Putamen (tissue), 1 donor: ENCODE measurements at regions not wholly inside any gene's neighbourhood (a gene's known extent, or its start where the extent isn't known, plus 50 kb on each side); places are given as distances from the start of the nearest gene placed in this dataset.

Experiments
- DNase-seq: peaks from one replicate; pipeline ENCODE4 v3.0.0-alpha.2; 2016; ENCODE audit warnings: low spot score

DNA sequence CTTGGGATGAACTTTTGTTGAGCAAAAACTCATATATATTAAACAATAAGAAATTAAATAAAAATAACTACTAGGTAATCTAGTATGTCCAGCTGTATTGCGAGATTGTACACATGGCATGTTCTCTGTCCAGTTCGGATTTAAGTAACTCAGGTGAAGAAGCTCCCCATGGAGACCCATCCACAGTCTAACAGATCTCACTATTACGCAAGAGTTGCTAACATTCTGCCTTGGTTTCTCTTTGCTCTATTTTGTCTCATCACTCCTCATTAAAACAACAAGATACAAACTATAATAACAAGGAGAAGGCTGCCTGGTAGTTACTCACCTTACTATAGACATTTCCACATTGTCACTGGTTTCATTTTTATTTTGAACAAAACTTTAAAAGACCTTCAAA, 1372.3 kb upstream of the CELF2 start:
- no peak for DNase-seq

GRCh38 chr10:9645928-9646600, 1371.6 kb upstream of the CELF2 start:
- no peak for DNase-seq

GRCh38 chr10:9654261-9654660, 1363.4 kb upstream of the CELF2 start:
- DNase-seq: no peak

DNA sequence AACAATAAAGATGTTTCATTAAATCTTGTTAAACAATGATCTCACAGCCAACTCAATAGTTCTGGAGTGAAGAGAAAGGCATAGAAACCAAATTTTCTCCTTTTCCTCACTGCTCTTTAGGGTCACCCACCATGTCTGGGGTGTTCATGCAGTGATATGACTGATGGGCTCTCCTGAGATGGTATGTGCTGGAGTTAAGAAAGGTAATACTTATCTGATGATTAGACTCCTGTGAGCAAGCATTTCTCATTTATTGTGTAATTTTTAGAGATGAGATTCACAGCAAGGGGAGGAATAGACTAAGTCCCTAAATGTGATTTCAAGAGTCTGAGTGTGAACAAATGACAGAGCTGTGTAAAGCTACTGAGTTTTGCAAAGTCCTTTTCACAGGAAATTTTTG, 1361.3 kb upstream of the CELF2 start:
- no peak for DNase-seq

DNA sequence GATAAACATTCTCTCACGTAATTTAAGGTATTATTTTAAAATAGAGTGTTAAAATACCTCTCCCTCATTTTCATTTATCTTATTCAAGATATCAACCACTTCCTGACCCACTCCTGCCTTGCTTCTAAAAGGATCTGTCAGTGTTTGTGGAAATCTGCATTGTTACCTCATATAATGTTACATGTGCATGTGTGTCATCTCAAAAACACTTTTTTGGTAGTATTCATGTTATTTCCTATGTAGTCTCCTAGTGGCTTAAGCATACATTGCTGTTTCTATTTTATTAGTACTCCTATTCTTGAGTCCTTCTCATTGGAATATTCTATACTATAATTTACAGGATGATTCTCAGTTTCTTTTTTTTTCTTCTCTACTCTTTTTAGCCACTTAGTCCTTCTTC, 1360.7 kb upstream of the CELF2 start:
- no peak for DNase-seq

DNA sequence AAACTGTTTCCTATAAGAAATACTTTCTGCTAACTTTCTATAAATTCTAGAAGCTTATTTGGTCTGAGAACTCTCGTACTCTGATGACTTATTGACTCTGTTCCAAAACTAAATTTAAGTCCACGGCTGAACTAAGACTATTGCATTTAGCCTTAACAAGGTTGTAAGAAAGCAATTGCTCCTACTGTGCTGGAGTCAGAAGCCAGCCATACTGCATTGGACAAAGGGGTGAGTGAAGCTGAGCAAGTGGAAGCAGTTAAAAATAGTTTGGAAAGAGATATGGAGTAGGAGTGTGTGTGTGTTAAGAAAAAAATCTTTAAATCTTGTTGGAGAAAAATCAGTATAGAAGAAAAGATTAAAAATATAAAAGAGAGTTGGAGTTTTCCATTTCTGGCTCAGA, 1360.1 kb upstream of the CELF2 start:
- DNase-seq: no peak

DNA sequence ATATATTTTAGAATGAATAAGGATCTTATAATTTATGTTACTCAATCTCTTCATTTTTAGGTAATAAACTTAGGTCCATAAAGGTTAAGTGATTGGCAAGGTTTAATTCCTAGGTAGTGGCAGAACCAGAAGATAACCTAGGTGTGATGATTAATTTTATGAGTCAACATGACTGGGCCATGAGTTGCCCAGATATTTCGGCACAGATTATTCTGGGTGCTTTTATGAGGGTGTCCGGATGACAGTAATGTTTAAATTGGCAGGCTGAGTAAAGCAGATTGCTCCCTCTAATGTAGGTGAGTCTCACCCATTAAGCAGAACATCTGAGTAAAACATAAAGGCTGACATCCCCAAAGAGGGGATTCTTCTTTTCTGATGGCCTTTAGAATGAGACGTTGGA, 1349.3 kb upstream of the CELF2 start:
- DNase-seq: no peak

DNA sequence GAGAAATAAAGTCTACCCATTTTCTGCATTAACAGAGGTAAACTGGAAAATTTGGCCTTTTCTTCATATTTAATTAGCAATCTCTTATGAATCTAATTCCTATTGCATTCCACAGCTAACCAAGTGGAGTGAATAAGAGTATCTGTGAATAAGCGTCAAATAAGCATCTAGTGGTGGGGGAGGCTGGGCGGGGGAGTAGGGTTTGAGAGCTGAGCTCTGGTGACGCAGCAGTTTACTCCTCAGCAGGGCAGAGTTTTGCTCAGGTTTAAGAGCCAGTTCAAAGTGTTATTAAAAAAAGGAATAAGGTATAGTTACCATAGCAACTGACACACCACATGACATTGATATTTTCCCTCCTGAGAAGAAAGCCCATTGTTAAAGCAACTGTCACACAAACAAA, 1346.8 kb upstream of the CELF2 start:
- peak; percentile 42 for DNase-seq

- DNase-seq: no peak
Measured at GRCh38 chr10:9681655-9682054, 1336.0 kb upstream of the CELF2 start.

- no peak for DNase-seq
Measured at GRCh38 chr10:9682802-9683201, 1334.9 kb upstream of the CELF2 start.

GRCh38 chr10:9684186-9684585, 1333.5 kb upstream of the CELF2 start:
- no peak for DNase-seq

DNA sequence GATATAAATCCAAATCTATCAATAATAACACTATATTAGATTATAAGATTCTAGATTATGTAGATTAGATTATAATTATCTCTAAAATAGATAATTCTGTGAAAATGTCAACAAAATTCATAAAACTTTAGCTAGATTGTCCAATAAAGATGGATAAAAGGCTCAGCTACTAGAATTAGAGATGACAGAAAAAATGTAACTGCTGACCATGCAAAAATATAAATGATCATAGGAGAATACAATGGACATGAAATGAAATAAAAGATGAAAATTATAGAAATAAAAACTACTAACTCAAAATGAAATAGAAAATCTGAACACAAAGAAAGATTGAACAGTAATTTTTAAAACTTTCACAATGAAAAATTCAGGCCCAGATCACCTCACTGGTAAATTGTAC, 1332.1 kb upstream of the CELF2 start:
- no peak for DNase-seq

GRCh38 chr10:9688711-9689110, 1329.0 kb upstream of the CELF2 start:
- no peak for DNase-seq

DNA sequence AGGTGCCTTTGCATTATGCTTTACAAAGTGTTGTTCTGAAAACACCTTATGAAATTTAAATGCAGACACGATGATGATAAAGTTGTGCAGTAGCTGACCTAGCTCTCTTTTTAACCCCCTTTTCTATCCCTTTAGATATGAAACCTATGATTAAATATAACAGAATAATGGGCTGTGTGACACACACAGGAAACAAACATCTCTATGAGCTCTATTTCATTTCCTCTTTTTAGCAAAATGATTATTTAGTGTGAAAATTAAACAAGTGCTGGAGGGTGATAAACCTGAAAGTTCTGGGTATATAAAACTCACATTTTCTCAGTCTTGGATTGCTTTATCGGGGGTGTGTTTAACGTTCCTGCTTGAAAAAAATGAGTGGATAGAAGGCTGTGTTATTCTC, 1310.5 kb upstream of the CELF2 start:
- DNase-seq: no peak

DNA sequence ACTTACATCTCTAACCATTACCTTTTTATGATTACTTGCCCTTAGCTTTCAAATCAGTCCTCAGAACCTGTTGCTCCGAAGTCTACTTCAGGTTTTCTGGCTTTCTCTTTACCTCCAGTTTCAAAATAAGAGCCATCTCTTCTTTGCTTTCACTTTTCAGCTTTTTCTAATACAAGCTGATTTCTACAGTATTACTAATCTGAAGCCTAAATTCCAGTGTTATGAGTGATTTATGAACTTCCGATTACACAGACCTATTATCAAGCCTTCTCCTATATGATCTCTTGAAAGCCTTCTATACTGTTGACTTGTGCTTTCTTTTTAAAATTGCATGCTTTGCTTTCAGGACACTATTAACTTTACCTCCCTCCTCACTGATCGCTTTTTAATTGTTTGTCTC, 1307.8 kb upstream of the CELF2 start:
- DNase-seq: no peak

- DNase-seq: no peak
Measured at GRCh38 chr10:9712393-9712792, 1305.3 kb upstream of the CELF2 start.

DNA sequence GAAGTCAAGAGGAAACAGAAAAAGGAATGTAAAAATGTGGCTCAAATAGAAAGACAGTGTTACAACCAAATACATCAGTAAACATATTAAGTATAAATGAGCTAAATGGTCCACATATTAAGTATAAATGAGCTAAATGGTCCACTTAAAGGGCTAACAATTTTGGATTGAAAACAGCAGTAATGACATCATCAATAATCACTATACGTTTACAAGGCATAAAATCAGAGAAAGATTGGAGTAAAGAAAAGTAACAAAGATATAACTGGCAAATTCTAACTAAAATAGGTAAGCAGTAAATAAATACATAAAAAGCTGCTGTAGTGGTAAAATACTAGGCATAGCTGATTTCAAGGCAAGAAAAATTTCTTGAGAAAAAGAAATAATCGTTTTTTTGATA, 1298.4 kb upstream of the CELF2 start:
- DNase-seq: no peak

DNA sequence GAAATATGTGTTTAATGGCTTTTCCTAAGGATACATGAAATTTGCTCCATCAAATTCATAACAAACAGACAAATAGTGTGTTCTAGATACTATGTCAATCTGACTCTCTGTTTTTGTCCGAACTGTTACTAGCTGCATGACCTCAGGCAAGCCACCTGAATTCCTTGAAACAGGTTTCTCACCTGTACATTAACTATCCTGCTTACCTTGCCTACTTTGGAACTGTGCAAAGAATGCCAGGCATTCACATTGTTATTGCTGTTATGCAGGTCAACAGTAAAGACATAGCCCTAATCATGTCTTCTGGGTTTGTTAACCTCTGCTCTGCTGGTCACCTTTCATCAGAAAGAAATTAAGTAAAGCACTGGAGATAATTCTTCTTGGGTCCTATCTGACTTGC, 1283.9 kb upstream of the CELF2 start:
- DNase-seq: no peak

DNA sequence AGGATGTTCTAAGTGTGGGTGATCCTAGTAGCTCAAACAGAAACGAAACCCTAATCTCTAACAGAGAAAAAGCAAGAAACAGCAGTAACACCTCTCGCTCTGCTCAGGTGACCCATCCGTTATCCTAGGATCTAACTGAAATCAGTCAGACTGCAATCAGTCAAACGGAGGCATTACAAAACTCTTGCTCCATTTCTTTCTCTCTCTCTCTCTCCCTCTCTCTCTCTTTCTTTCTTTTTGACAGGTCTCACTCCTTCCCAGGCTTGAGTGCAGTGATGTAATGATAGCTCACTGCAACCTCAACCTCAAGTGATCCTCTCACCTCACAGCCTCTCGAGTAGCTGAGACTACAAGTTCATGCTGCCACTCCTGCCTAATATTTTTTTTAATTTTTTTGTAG, 1283.5 kb upstream of the CELF2 start:
- no peak for DNase-seq

DNA sequence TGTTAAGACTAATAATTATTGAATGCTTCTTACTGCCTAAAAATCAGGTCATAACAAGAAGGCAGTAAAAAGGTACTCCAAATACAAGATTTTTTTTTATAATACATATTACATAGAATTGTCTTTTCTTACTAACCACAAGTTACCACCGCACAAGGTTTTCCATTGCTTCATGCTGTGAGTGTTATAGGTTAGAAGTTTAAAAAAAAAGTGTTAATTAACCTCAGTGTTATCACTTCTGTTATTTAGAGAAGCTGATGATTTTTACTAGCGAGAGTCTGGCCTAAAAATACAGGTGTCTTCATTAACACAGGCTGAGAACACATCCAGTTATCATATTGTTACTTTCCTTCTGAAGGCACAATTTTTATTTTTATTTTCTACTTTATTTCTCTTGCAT, 1281.9 kb upstream of the CELF2 start:
- no peak for DNase-seq

- DNase-seq: no peak
Measured at GRCh38 chr10:9743639-9744038, 1274.0 kb upstream of the CELF2 start.

- DNase-seq: no peak
Measured at GRCh38 chr10:9745158-9745557, 1272.5 kb upstream of the CELF2 start.

DNA sequence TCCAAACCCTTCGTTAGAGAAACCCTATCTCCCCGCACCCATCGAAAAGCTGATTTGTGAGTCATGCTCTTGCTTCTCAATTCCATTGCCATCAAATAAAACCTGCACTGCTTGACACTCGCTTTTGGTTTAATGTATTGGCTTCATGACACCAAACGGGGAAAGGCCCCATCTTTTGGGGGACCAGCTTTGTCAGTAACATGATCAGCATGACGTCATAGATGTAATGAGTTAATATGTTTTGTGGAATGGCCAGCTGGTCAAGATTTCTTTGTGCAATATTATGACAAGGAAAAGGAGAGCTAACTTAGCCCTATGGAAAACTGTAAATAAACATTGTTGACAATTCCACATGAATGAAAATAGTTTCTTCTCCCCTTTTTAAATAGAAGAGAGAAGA, 1260.5 kb upstream of the CELF2 start:
- DNase-seq: no peak

GRCh38 chr10:9759596-9759995, 1258.1 kb upstream of the CELF2 start:
- no peak for DNase-seq
